SK-N-MC (cell line): ENCODE measurements at regions not wholly inside any gene's neighbourhood (a gene's known extent, or its start where the extent isn't known, plus 50 kb on each side); places are given as distances from the start of the nearest gene placed in this dataset.

Experiments used
- DNase-seq: peaks from one replicate; pipeline ENCODE4 v3.0.0-alpha.2; 2011; ENCODE audit warnings: low read depth, low spot score
- H3K27ac ChIP-seq: fragments of 200-600 bp; sonication (generic); 2 replicates; pipeline ENCODE4 v1.5.1; 2016; ENCODE audit warnings: mixed run types
- H3K36me3 ChIP-seq: fragments of 200-600 bp; sonication (generic); 2 replicates; pipeline ENCODE4 v1.6.1; 2017; ENCODE audit warnings: antibody characterized with exemption, low read length, mixed read lengths; ENCODE audit not compliant: insufficient read depth
- H3K4me3 ChIP-seq: fragments of 200-600 bp; sonication (generic); 2 replicates; pipeline ENCODE4 v1.5.1; 2016
- H3K9ac ChIP-seq: fragments of 200-600 bp; sonication (generic); 2 replicates; pipeline ENCODE4 v1.8.0; 2017; ENCODE audit warnings: mixed run types, mixed read lengths; ENCODE audit not compliant: insufficient read length
- H3K9me3 ChIP-seq: fragments of 200-600 bp; sonication (generic); 2 replicates; pipeline ENCODE4 v1.6.1; 2017; ENCODE audit warnings: low read depth, mild to moderate bottlenecking, antibody characterized with exemption, low read length, moderate library complexity, mixed read lengths
- EZH2 ChIP-seq: fragments of 200-600 bp; sonication (generic); IDR thresholded peaks from one replicate; pipeline ENCODE4 v1.6.1; 2017; ENCODE audit warnings: antibody characterized with exemption
- FOXP2 ChIP-seq: optimal IDR thresholded peaks from 2 replicates; pipeline ENCODE3; 2011; ENCODE audit warnings: mild to moderate bottlenecking, moderate library complexity; ENCODE audit not compliant: insufficient read depth; ENCODE audit errors: extremely low read length, control extremely low read depth
- POLR2AphosphoS5 ChIP-seq: IDR thresholded peaks from 2 replicates; pipeline ENCODE4 v1.6.1; 2012; ENCODE audit warnings: mild to moderate bottlenecking, low read depth, low read length, borderline replicate concordance

DNA sequence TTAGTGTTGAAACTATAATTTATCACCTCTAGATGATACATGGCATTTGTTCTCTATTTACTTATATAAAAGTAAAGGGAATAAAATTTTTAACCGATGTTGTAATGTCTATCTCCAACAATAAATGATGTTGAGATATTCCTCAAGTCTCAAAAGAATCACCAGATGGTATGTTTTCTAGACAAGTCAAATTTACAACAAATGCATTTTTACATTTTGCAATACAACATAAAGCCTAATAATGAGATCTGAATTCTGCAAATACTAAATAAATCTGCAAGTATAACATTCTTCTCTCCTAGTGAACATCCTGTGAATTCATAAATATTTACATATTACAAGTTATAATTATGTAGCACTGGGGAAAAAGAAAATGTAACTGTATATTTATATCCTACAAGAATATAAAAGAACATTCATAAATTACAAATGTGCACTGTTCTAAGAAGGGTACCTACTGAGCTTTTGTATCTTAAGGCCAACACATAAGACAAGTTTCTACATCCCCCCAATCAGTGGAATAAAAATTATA, 1504.4 kb upstream of the ZEB2 start:
- no peak for DNase-seq
- no peaks in the 10 kb centered on the region for H3K36me3 ChIP-seq
- H3K27ac ChIP-seq = no peak overlapping the region
- H3K9me3 ChIP-seq = no peaks in the 10 kb centered on the region
- H3K9ac ChIP-seq = no peak overlapping the region
- TF ChIP-seq FOXP2 = no peak
- TF ChIP-seq EZH2 = no peak
- TF ChIP-seq POLR2AphosphoS5 = no peak
- no peak overlapping the region for H3K4me3 ChIP-seq

DNA sequence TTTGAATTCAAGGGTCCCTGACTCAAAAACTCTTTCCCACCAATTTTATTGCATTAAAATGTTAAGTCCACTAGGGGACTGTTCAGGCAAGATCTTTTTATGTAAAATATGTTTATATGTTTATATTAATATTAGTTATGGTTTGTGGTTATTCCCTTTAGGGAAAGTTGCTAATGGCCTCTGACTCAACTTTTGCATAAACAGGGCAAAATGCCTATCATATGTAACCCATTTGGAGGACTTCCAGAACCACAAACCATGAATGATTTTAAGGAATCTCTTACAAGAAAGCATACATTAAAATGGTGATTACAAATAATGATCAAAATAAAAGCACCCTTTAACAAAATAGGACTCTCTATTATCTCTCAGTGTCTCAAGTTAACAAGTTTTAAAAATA, 1484.5 kb upstream of the ZEB2 start:
- H3K27ac ChIP-seq = no peak overlapping the region
- DNase-seq = peak; percentile 100
- TF ChIP-seq POLR2AphosphoS5 (peak; percentile 69; the same call in 1 of the 2 replicates), EZH2 (no peak), FOXP2 (peak; percentile 91)
- H3K36me3 ChIP-seq = no peaks in the 10 kb centered on the region
- no peak overlapping the region for H3K4me3 ChIP-seq
- no peak overlapping the region for H3K9ac ChIP-seq
- no peaks in the 10 kb centered on the region; the same call in 1 of the 2 replicates for H3K9me3 ChIP-seq

DNA sequence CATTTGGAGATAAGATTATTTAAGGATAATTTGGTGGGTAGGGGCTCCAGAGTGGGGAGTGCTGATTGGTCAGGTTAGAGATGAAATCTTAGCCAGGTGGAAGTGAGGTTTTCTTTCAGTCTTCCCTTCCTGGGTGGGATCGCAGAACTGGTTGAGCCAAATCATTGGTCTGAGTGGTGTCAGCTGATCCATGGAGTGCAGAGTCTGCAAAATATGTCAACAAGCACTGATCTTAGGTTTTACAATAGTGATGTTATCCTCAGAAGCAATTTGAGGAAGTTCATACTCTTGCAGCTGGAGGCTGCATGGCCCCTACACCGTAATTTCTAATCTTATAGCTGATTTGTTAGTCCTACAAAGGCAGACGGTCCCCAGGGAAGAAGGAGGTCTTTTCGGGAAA, 1483.4 kb upstream of the ZEB2 start:
- Histone ChIP-seq H3K9me3 (no peaks in the 10 kb centered on the region; the same call in 1 of the 2 replicates), H3K4me3 (no peak overlapping the region)
- no peak for TF ChIP-seq FOXP2
- TF ChIP-seq POLR2AphosphoS5 = no peak
- TF ChIP-seq EZH2 = no peak

DNA sequence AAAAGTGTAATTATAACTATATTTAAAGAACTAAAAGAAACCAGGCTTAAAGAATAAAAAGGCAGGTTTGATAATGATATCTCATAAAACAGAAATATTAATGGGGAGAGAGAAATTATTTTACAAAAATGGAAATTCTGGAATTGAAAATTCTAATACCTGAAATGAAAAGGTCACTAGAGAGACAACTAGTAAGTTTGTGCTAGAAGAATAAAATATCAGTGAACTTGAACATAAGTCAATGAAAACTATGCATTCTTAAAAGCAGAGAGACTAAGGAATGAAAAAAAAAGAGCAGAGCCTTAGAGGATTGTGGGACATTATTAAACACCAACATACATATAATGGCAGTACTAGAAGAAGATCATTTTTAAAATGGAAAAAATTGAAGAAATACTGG, 1475.0 kb upstream of the ZEB2 start:
- Histone ChIP-seq H3K9ac (no peak overlapping the region), H3K36me3 (no peaks in the 10 kb centered on the region), H3K27ac (no peak overlapping the region), H3K9me3 (no peaks in the 10 kb centered on the region; the same call in 1 of the 2 replicates), H3K4me3 (no peak overlapping the region)
- no peak for DNase-seq
- no peak for TF ChIP-seq EZH2
- TF ChIP-seq POLR2AphosphoS5 = no peak
- TF ChIP-seq FOXP2 = no peak

More for the DNA sequence above, 1483.4 kb upstream of the ZEB2 start:
- Histone ChIP-seq H3K36me3 (no peaks in the 10 kb centered on the region), H3K27ac (no peak overlapping the region), H3K9ac (no peak overlapping the region)
- no peak for DNase-seq

DNA sequence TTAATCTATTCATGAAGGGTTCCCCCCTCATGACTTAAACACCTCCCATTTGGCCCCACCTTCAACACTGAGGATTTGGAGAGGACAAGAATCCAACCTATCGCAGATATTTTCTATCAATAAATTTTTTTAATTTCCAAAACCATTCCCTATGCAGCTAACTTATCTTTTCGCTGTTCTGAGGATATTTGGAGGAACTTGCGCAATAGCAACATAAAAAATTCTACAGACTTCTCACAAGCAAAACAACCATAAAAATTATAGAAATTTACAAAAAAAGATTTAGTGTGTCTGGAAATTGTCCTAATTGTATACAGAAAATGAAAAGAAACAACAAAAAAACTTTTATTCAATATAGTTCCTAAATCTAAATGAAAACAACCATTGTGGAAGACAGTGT, 1472.7 kb upstream of the ZEB2 start:
- H3K27ac ChIP-seq = no peak overlapping the region
- no peak for TF ChIP-seq POLR2AphosphoS5
- TF ChIP-seq FOXP2 = no peak
- TF ChIP-seq EZH2 = no peak
- no peak overlapping the region for H3K4me3 ChIP-seq
- no peaks in the 10 kb centered on the region for H3K9me3 ChIP-seq
- H3K9ac ChIP-seq = no peak overlapping the region
- no peaks in the 10 kb centered on the region for H3K36me3 ChIP-seq
- no peak for DNase-seq

DNA sequence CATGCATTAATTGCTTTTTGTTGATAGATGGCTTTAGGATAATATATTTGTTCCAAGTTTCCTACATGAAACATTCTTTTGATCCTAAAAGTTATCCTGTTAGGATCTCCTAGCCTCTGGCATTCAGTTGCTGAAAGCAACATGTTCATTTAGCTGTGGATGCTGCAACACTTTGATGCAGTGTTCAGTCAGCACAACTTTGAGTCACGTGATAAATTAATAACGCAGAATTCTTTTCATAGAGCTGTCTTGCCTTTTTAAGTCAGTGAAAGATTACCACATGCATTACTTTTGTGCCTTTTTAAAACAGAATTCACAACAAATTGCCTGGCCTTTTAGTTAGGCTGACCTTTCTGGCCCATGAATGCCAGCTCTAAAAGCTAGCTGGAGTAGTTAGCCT, 1467.9 kb upstream of the ZEB2 start:
- no peaks in the 10 kb centered on the region for H3K36me3 ChIP-seq
- H3K4me3 ChIP-seq = no peak overlapping the region
- no peaks in the 10 kb centered on the region for H3K9me3 ChIP-seq
- no peak overlapping the region for H3K27ac ChIP-seq
- no peak for DNase-seq
- H3K9ac ChIP-seq = no peak overlapping the region
- TF ChIP-seq FOXP2 (no peak), EZH2 (no peak), POLR2AphosphoS5 (no peak)

DNA sequence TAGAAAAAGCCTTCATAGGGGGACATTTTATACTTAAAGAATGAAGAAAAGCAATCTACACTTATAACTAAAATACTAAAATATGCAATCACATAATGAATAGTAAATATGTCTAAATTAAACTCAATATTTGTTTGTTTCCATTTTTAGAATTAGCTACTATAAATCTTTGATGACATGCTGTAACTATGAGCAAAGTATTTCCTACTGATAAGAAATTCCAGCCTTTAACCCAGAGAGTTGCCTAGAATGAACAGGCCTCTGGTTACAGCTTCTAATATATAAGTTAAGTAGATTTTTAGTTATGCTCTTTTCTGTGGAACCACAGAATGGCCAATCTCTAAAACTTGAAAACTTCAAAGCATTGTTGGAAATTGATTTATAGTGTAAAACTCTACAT, 1465.6 kb upstream of the ZEB2 start:
- DNase-seq = no peak
- no peaks in the 10 kb centered on the region for H3K36me3 ChIP-seq
- H3K9ac ChIP-seq = no peak overlapping the region
- no peak for TF ChIP-seq EZH2
- TF ChIP-seq POLR2AphosphoS5 = no peak
- TF ChIP-seq FOXP2 = no peak
- no peak overlapping the region for H3K27ac ChIP-seq
- no peaks in the 10 kb centered on the region for H3K9me3 ChIP-seq
- H3K4me3 ChIP-seq = no peak overlapping the region

DNA sequence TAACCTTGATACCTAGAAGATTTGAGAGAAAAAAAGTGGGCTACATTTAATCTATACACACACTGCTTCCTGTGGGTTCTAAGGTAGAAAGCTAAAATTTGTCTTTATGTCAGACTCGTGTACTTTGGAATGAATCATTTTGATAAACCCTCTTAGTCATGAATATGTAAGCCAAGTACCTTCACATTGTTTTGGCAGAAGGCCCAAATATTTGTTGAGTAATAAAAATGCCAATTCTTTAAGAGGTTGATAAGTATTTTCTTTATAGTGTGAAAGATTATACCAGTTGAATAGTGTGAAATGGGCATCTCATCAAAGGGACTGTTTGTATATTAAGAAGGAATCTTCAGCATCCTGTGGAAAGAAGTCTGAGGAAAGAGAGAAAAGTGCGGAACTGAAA, 1464.7 kb upstream of the ZEB2 start:
- DNase-seq = no peak
- TF ChIP-seq FOXP2 (no peak), POLR2AphosphoS5 (no peak), EZH2 (no peak)
- H3K27ac ChIP-seq = no peak overlapping the region
- H3K9me3 ChIP-seq = no peaks in the 10 kb centered on the region
- H3K36me3 ChIP-seq = no peaks in the 10 kb centered on the region
- H3K4me3 ChIP-seq = no peak overlapping the region
- H3K9ac ChIP-seq = no peak overlapping the region

DNA sequence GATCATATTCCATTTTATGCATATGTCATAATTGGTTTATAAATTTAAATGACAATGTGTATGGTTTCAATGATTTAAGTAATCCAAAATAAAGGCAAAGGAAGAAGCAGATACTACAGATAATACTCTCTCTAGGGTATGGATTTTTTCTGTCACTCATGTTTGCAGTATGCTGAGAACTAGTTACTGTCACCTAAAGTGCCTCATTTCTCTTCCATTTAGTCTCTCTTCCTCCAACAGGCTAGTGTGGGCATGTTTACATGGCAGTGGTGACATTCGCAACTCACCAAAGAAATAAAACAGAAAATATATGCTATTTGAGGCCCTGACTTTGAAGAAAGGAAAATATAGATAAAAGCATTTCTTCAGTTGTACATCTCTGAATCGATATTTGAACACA, 1460.4 kb upstream of the ZEB2 start:
- no peaks in the 10 kb centered on the region for H3K36me3 ChIP-seq

More for the DNA sequence above, 1460.4 kb upstream of the ZEB2 start:
- no peak overlapping the region for H3K9ac ChIP-seq
- DNase-seq = no peak
- TF ChIP-seq EZH2 = no peak
- no peak for TF ChIP-seq FOXP2
- TF ChIP-seq POLR2AphosphoS5 = no peak
- no peak overlapping the region for H3K4me3 ChIP-seq
- no peak overlapping the region for H3K27ac ChIP-seq
- no peaks in the 10 kb centered on the region for H3K9me3 ChIP-seq
